GM21723 (cell line): ENCODE measurements at regions not wholly inside any gene's neighbourhood (a gene's known extent, or its start where the extent isn't known, plus 50 kb on each side); places are given as distances from the start of the nearest gene placed in this dataset.
"Not testable (repeated sequence)": the region's sequence is repeated elsewhere in the genome, so short reads cannot be mapped to it uniquely, and the experiment has no call there.

ENCODE experiments used
- ATAC-seq: cut with Tn5 transposase; IDR thresholded peaks from one replicate; pipeline ENCODE4 v1.9.1; 2021; ENCODE audit warnings: mild to moderate bottlenecking, moderate library complexity; ENCODE audit not compliant: unreplicated experiment

- ATAC-seq: no peak
Observed at GRCh38 chr5:40356248-40356647, 323.5 kb upstream of the PTGER4 start.

DNA sequence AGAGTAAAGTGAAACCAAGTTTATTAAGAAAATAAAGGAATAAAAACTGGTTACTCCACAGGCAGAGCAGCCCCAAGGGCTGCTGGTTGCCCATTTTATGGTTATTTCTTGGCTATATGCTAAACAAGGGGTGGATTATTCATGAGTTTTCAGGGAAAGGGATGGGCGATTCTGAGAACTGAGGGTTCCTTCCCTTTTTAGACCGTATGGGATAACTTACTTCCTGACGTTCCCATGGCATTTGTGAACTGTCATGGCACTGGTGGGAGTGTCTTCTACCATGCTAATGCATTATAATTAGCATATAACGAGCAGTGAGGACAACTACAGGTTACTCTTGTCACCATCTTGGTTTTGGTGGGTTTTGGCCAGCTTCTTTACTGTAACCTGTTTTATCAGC, 323.9 kb upstream of the PTGER4 start:
- no peak for ATAC-seq

GRCh38 chr5:40355181-40355580, 324.5 kb upstream of the PTGER4 start:
- no peak for ATAC-seq

GRCh38 chr5:40354171-40354570, 325.5 kb upstream of the PTGER4 start:
- ATAC-seq: no peak

GRCh38 chr5:40353442-40353841, 326.3 kb upstream of the PTGER4 start:
- no peak for ATAC-seq

DNA sequence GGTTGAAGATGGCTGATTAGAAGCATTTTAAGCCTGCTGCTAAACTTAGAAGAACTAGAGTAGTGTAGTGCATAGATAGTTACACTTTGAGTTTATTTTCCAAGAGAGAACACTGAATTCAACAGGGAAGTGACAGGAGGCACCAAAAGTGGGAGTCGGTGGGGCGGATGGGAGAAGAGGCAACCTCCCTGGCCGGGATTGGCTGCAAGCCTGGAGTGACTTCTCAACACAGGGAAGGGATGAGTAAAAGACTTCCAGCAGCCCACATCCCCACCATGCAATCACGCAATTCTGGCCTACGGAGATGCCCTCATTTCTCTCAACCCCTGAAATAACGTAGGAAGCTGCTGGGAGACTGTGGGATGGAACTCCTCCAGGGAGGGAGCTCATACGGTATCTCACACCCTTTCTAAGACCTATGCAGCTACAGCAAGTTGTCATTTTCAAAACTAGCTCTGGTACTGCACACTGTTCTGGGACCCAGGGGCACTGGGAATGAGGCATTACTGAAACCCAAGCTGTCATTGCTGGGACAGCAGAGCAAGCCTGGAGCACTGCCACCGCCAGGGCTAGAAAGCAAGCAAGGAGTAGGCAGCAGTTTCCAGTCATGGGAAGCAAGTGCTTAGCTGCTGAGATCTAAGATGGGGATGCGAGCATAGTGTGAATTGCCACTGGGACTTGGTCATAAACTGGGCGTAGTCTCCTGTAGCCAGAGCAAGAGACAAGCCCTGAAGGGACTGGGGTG, 331.6 kb upstream of the PTGER4 start:
- ATAC-seq: no peak

DNA sequence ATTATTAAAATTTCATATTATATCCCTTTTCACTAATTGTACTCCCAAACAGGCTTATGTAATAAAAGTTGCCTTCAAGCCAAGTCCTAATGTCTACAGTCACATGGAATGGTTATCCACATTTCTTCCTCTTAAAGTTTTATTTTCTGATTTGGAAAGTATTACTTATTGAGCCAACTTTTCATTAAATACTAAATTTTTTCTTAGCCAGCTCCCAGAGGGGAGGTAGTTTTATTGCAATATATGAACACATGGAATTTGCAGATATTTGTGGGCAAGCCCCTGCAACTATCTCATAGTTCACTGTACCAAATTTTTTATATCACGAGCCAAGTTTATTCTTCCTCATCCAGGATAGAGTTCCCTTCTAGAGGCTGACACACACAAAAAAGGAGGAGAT, 332.8 kb upstream of the PTGER4 start:
- no peak for ATAC-seq

DNA sequence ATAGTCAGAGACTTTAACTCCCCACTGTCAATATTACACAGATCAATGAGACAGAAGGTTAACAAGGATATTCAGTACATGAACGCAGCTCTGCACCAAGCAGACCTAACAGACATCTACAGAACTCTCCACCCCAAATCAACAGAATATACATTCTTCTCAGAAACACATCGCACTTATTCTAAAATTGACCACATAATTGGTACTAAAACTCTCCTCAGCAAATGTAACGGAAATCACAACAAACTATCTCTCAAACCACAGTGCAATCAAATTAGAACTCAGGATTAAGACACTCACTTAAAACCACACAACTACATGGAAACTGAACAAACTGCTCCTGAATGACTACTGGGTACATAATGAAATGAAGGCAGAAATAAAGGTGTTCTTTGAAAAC, 341.3 kb upstream of the PTGER4 start:
- ATAC-seq: not testable (repeated sequence)

GRCh38 chr5:40334242-40334635, 345.5 kb upstream of the PTGER4 start:
- no peak for ATAC-seq

DNA sequence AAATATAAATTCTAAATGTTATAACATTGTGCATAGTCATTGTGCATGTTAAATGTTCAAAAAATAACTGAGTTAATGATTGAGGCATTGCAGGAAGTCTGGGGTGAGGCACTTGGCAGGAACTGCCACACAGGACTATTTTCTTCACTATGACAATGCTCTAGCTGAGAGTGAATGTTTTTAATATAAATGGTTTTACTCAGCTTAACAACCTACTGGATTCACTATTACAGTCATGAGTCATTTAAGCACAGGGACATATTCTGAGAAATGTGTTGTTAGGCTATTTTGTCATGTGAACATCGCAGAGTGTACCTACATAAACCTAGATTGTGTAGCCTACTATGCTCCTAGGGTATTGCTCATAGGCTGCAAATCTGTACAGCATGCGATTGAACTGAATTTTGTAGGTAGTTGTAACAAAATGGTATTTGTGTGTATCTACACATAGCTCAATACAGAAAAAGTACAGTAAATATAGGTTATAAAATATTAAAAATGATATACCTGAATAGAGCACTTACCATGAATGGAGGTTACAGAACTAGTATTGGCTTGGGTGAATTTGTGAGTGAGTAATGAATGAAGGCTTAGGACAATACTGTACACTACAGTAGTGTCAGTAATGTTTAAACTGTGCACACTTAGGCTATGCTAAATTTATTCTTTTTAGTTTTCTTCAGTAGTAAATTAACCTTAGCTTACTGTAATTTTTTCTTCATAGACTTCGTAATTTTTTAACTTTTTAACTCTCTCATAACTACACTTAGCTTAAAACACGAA, 346.1 kb upstream of the PTGER4 start:
- no peak for ATAC-seq

GRCh38 chr5:40332970-40333369, 346.7 kb upstream of the PTGER4 start:
- no peak for ATAC-seq

DNA sequence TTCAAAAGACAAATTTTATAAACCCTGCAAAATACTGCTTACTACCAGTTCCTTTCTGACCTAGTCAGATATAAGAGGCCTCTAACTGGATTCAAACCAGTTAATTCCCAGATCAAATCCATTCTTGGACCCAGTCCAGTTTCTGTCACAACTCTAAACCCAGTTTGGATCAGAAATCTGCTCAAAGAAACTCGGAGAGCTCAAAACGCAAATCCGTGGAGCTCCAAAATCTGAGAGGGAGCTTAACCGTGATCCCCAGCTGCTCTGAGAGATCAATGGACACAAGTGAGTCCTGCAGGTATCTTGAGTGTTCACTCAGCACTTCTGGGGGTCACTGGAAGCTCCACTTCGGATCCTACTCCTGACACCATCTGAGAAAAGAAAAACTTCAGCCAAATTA, 348.1 kb upstream of the PTGER4 start:
- ATAC-seq: no peak

GRCh38 chr5:40321514-40321913, 358.2 kb upstream of the PTGER4 start:
- ATAC-seq: no peak

DNA sequence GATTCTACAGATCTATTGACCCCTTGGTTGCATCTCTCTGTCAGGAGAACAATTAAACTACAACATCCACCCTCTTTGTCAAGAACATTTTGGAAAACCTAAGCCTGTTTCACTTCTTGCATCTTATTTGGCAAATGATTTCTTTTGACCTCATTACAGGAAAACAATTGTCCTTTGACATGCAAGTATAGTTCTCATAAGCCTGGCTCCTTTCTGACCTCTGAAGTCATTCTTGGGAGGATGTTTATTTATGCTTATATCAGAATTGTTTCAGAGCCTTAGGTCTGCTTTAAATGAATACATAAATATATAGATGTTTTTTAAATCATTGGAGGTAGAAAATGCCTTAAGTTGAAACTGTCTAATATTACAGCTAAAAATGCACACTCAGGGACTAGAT, 361.3 kb upstream of the PTGER4 start:
- ATAC-seq: no peak

GRCh38 chr5:40317023-40317422, 362.7 kb upstream of the PTGER4 start:
- ATAC-seq: no peak

DNA sequence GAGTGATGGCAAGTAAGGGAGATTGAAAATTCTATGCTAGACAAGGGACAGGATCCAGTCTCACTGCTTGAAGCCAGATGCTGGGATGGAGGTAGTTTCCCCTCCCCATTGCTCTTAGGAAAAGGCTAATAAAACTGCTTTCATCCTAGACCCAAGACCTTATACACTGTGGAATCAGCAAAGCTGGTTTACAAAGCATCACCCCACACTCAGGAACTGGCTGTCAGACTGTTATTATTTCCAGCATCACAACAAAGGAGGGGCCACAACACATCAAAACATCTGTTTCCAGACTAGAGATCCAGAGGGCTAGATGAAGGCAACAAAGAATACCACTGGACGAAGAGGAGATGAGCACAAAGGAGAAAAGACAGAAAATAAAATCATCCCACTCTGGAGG, 364.6 kb upstream of the PTGER4 start:
- ATAC-seq: no peak

DNA sequence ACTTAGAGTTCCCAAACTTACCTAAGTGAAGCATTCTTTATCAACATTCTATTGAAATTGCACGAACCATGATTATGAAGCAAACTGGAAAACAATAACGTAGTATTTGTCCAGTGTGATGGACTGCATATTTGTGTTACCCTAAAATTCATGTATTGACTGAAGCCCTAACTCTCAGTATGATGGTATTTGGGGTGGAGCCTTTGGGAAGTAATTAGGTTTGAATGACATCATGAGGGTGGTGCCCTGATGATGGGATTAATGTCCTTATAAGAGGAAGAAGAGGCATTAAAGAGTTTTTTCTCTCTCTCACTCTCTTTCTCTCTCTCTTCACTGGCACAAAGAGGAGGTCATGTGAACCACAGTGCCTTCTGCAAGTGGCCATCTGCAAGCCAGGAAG, 365.4 kb upstream of the PTGER4 start:
- ATAC-seq: no peak

- ATAC-seq: no peak
Observed at GRCh38 chr5:40312205-40312604, 367.5 kb upstream of the PTGER4 start.

DNA sequence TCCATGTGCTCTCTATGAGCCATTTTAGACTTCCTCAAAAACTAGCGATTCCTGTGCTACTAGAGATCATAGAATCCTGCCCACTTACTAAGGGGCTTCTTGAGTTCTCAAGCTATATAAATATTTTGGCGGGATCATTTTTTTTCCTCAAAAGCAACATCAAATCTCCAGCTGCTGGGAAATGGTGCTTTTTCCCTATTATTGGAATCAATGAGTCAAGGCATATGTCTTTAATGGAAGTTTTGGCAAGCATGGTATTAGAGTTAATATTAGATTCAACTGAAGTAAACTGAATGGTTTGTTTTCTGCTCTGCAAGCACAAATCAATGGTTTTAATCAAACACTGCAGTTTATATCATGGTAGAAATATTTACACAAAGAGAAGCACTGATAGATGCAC, 369.9 kb upstream of the PTGER4 start:
- ATAC-seq: no peak

- no peak for ATAC-seq
Observed at GRCh38 chr5:40308867-40309266, 370.8 kb upstream of the PTGER4 start.

- no peak for ATAC-seq
Observed at GRCh38 chr5:40307920-40308319, 371.8 kb upstream of the PTGER4 start.

GRCh38 chr5:40306869-40307487, 372.7 kb upstream of the PTGER4 start:
- no peak for ATAC-seq
